HG02852 (cell line): ENCODE measurements at regions not wholly inside any gene's neighbourhood (a gene's known extent, or its start where the extent isn't known, plus 50 kb on each side); places are given as distances from the start of the nearest gene placed in this dataset.

ENCODE experiments used
- ATAC-seq: cut with Tn5 transposase; IDR thresholded peaks from one replicate; pipeline ENCODE4 v1.9.1; 2021; ENCODE audit warnings: mild to moderate bottlenecking, moderate library complexity; ENCODE audit not compliant: unreplicated experiment

- ATAC-seq: no peak
Observed at GRCh38 chrX:9191392-9191791, 157.5 kb upstream of the FAM9B start.

- no peak for ATAC-seq
Observed at GRCh38 chrX:9195199-9195880, 161.4 kb upstream of the FAM9B start.

DNA sequence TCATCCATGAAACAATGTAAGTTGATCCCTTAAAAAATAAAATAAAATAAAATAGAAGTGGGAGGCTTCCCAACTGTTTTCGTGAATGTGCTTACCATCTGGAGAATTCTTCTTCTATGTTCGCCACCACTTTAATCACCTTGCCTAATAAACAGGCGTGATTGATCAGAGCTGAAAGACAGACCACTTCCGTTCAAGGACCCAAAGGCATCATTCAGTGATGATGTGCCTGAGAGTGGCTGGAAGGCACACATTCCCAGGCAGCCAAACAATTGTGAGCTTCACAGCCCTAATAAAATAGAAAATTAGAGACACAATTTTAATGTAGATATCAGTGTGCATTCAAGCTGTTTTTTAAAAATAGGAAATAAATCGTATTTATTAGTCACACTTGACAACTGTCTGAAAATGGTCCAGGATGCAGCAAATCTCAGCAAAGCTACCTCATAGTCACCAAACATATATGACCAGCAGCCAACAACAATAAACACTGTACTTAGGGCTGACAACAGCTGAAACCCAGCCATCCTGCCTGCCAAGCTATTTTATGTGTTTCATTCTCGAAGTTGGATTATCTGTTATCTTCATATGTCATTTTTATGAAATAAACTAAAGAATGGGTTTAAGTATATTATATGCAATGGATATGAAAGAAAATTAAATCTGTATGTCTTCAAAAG, 163.2 kb upstream of the FAM9B start:
- ATAC-seq: no peak

DNA sequence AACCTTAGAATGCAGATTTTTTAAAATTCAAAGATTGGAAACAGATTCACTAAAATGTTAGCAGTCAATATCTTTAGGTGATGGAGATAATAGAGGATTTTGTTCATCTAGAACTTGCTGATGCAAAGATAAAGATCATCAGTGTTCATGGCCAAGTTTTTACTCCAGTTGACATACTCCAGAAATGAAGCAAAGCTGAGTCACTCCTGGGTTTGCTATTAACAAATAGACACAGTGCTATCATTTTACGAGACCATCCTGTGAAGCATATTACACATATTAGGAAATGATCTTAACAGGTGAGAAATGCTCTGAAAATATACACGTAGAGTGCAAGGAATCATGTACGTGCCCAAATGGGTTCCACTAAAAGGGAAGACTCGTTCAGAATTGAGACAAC, 170.6 kb upstream of the FAM9B start:
- no peak for ATAC-seq

DNA sequence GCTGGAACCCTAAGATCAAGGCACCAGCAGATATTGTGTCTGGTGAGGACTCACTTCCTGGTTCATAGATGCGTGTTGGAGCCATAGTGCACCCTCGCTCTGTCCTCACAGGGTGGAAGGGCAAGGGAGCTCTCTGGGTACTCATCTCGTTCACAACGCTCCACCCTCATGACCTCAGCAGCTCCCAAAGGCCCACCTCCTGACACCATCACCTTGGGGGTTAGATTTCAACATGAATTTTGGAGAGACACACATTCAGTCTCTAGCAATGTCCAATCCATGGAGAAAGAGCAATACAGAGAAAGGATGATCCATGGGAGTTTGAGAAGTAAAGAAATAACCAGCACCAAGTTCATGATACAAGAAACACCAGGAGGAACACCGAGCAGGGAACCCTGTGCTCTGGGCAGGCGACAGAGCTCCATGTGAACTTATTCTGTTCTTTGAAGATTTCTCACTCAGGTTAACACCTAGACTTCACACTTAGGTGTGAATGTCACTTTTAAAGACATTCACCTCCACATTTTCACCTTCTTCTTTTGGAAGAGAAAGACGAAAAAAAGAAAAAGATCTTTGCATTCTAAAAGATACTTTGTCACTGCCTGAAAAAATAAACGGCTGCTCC, 171.8 kb upstream of the FAM9B start:
- no peak for ATAC-seq

GRCh38 chrX:9207142-9207541, 173.2 kb upstream of the FAM9B start:
- no peak for ATAC-seq

- ATAC-seq: no peak
Observed at GRCh38 chrX:9211269-9211668, 177.3 kb upstream of the FAM9B start.

DNA sequence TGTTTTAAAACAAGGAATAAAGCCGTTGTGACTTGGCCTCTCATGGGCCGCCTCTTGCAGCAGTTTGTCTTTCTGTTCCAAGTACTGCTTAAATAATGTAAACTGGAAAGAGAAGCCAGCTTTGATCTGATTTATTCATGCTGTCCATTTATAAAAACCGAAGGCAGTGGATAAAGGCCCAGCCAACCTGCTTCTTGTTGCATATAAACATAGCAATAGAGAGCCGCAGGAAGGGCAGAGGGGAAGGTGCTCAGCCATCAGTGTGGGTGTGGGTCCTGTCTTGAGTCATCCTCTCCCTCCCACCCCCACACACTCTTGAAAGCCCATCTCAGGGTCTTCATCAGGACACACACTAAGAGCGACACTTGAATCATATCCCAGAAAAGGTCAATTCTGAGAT, 187.9 kb upstream of the FAM9B start:
- no peak for ATAC-seq

DNA sequence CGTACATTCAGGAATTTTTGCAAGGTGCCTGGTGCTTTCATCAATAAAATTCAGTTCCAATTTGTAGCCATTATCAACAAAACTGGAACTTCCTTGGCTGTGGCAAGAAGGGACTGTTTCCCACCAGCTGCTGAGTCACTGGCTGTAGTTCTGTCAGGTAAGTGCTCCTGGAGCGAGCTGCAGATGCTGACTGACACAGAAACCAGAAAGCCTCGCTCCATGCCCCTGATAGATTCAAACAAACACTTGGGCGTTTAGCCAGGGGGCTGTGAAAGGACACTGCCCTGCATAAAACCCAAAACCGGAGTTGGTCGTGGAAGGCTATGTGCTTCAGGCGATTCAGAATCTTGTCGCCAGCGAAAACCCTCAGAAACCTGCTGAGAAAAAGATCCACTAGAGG, 188.4 kb upstream of the FAM9B start:
- no peak for ATAC-seq

- ATAC-seq: no peak
Observed at GRCh38 chrX:9227276-9227675, 193.3 kb upstream of the FAM9B start.

DNA sequence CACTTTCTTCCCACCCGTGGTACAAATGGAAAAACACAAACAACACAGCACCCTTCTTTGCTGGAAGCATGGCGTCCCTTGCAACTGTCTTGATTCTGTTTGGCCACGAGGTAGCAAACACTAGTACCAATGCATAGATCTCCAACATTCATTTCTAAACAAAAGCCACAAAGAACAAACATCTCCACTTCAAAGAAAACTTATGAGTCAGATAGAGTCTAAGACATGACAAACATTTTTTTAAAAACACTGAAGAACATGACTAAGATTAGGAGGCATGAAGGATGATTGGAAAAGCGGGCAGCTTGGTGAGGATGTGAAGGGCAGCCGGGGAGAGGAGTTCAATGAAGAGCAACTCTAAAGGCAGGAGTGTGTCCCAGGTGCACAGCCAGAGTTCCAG, 197.6 kb upstream of the FAM9B start:
- no peak for ATAC-seq

- no peak for ATAC-seq
Observed at GRCh38 chrX:9233141-9233540, 199.2 kb upstream of the FAM9B start.

DNA sequence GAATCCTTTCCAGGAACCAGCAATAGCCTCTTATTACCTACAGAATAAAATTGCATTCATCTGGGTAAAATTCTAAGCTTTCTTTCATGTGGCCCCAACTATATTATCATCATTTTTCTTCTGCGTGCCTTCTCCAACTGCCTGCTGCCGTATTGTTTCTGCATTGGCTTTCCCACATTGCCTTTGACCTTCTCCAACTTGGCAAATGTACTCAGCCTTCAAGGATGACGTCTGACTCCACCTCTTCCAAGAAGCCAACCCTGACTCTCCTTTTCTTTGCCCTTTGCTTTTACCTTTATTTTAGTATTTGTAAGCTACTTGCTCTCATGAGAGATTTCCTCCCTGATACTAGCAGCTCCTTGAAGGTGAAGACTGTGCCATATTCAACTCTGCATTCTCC, 200.4 kb upstream of the FAM9B start:
- no peak for ATAC-seq

GRCh38 chrX:9235722-9236121, 201.8 kb upstream of the FAM9B start:
- ATAC-seq: no peak

DNA sequence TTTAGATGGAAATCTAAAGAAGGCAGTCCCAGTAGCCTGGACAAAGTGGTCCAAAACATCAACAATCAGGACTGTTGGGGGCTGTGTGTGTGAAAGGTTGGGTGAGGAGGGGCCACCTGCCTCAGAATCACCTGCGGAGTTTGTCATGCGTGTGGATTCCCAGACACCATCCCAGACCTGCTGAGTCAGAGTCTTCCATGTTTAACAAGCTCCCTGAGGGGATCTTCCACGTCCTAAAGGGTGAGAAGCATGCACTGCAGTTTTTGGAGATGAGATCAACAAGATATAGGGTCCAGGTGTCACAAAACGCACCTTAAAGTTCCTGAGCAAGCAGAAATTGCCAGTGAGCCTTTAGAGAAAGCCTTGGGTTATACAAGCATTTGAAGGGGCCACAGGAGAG, 207.0 kb upstream of the FAM9B start:
- no peak for ATAC-seq

DNA sequence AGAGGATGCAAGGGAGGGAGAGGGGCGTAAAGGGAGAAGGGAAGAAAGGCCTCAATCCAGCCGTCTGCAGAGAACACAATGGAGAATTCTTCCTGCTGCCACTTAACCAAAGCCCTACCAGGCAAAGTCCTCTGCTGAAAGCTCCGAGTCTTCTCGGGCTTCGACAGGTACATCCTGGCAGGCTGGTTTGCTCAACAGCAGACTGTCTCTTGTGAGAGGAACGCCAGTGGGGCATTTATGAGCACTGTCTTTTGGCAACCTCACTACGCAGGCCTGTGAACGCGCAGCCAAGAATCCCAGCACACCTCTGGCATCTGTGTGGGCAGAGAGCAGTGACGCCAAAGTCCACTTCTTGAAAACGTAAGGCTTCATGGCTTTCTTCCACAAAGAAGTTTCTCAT, 207.5 kb upstream of the FAM9B start:
- no peak for ATAC-seq

GRCh38 chrX:9249051-9249846, 215.3 kb upstream of the FAM9B start:
- no peak for ATAC-seq

DNA sequence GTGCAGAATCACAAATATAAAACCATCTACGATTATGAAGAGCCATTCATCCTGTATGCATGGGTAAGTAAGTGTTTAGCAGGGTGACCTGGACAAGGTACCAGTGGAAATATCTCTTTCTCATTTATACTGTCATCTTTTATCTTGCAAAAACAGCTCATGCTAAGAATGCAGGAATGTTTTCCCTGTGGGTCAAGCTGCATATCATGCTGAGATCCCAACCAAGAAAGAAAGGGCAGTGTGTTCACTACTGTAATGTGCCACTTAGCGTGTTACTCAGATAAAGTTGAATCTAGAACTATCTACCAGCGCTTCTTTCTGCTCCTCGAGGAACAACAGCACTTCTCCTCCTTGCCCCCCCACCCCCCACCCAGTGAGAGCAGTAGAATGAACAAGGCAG, 212.7 kb upstream of the TBL1X start:
- no peak for ATAC-seq

- ATAC-seq: no peak
Observed at GRCh38 chrX:9253211-9253610, 211.6 kb upstream of the TBL1X start.

GRCh38 chrX:9257718-9258420, 207.0 kb upstream of the TBL1X start:
- ATAC-seq: no peak
